HG02798 (cell line): ENCODE measurements at regions not wholly inside any gene's neighbourhood (a gene's known extent, or its start where the extent isn't known, plus 50 kb on each side); places are given as distances from the start of the nearest gene placed in this dataset.
"Not testable (repeated sequence)": the region's sequence is repeated elsewhere in the genome, so short reads cannot be mapped to it uniquely, and the experiment has no call there.

Experiments used
- ATAC-seq: cut with Tn5 transposase; IDR thresholded peaks from one replicate; pipeline ENCODE4 v1.9.1; 2021; ENCODE audit warnings: mild to moderate bottlenecking; ENCODE audit not compliant: unreplicated experiment, poor library complexity

DNA sequence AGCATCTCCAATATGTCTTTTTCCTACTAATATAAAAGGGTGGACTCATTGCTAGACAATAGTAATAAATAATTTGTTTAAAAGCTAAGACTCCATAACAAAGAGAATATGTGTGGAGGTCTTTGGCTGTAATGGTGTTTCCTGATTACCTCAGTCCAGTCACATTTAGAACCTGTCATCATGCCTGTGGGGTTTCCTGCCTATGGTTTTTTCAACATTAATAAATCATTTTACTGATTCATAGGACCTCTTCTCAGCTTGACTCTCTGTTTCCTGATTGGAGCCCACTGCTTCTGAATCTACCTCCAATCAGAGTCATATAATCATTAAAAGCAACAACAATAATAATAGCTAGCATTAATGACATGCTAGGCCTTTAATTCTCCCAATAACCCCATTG, 52.4 kb upstream of the GNAI1 start:
- ATAC-seq: no peak

DNA sequence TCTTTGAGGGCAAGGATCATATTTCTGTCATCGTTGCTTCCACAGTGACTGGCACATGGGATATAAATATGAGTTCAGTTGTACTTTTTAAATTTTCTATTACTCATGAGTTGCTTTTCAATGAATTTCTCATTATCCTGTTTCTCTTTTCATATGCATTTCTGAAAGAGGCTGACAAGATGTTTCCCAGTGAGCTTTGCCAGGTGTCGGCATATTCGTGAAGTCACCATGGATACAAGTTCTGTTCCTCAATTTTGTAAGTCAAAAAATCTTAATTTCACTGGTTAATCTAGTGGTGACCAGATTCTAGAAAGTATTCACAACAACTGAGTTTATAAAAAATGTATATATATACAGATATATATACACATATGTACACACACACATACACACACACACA, 55.7 kb upstream of the GNAI1 start:
- no peak for ATAC-seq

DNA sequence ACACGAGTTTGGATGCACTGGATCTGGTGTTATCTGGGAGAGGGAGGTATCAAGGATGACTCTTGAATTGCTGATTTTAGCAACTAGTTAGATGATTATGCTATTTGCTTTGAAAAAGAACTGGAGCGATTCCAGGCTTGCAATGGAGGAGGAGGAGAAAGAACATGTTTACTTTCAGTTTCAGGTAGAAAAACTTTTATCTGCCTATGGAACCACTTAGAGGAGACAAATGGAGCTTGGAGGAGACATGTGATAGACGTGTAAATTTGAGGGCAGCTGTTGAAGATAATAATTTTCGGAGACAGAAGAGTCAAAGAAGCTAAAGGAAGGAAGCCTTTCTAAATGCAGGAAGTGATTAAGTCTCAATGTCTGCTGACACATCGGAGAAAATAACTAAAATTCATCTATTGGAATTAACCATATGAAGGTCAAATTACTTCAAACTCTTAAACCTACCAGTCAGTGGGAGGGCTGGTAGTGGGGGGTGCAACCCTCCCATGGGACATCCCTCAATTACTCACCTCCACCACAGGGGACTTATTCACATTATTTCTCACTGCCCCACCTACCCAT, 56.4 kb upstream of the GNAI1 start:
- no peak for ATAC-seq

DNA sequence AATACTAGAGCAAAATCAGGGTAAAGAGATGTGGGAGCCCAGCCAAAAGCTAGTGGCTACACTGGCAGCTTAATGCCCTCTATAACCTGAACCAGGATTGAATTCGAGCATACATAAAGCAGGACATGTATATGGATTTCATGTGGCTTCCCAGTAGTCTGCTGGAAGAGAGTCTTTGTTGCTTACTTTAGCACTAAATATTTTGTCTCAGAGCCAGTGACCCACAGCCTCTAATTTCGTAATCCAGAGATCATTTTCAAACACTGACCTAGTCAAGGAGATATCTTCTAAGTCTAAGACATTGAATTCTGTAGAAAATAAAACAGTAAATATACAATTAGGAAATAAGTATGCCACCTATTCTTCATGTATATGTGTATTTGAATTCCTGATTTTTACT, 64.2 kb upstream of the GNAI1 start:
- no peak for ATAC-seq

DNA sequence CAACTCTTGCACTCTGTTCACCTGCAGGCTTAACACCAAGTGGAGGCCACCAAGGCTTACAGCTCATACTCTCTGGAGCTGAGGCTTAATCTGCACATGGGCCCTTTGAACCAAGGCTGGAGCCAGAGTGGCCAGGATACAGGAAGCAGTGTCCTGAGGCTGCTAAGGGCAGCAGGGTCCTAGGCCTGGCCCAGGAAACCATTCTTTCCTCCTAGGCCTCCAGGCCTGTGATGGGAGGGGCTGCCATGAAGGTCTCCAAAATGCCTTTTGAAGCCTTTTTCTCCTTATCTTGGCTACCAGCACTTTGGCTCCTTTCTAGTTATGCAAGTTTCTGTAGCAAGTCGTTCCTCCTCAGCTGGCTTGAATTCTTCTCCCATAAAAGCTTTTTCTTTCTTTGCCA, 68.0 kb upstream of the GNAI1 start:
- no peak for ATAC-seq

DNA sequence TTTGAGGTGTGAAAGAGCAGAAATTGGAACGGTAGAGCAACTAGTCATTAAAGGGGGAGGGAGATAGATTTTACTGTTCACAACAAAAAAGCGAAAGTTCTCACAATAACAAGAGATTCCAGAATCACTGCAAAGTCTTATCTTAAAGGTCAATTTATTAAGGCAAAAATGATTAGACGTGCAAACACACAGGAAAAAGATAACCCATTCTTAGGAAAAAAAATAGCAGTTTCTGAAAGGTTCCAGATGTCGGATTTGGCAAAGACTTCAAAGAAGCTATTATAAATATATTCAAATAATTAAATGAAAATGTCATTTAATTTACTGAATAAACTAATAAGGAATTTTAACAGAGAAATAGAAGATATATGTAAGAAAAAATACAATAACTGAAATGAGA, 70.8 kb upstream of the GNAI1 start:
- ATAC-seq: no peak

DNA sequence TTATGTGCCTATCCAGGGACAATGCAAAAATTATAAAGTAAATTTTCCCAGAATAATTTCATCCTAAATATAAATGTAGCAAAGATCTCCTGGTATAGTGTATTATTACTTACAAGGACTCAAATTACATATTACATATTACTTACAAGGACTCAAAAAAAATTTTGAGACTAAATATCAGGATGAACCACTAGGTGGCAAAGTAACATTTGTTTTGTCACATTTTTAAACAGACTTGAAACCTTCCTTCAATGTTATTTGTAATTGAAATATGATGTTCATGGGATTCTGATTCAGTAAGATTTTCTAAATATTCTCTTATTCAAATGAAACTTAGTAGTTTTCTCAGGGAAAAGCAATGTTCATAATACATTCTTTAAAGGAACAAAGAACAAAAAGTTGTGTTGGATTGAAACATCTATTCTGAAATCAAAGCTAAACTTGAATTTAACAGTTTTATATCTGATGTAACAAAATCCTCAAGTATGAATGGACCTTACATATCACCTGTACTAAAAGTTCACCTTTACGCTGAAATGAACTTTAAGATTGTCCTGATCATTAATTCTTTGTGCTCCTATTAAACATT, 74.3 kb upstream of the GNAI1 start:
- ATAC-seq: no peak

DNA sequence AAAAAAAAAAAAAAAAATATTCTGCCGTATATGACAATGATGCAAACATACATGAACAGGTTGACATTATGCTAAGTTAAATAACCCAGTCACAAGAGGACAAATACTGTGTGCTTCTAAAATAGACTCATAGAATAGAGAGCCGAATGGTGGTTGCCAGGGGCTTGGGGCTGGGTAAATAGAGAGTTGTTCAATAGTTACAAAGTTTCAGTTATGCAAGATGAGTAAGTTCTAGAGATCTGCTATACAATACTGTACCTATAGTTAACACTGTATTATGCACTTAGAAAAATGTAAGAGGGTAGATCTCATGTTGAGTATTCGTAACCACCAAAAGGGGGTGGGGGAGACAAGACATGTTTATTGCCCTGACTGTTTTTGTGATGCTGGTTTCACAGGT, 77.1 kb upstream of the GNAI1 start:
- no peak for ATAC-seq

DNA sequence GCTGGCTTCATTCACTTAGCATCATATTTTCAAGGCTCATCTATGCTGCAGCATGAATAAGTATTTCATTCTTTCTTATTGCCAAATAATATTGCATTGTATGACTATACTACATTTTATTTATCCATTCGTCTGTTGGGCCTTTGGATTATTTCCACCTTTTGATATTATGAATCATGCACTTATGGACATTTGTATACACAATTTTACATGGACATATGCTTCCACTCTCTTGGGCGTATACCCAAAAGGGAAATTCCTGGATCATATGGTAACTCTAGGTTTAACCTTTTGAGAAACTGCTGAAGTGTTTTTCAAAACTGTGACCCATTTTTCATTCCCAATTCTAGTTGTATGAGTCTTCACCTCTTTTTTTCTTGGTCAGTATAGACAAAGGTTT, 80.3 kb upstream of the GNAI1 start:
- ATAC-seq: no peak

DNA sequence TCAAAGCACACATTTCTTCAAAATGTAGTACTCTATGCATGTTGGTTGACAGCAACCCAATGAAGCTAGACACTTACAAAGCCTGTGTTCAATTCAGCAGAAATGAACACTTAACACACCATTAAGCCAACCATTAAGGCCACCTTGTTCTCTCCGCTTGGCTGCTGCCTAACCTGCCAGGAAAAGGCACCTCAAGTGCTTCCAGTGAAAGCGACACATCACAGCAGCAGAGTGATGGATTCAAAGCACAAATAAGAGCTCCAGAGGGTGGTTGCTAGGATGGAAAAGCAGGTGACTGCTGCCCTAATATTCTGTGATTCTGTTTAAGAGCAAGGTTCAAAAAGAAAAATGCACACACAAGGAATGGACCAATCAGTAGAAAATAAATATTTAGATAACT, 81.5 kb upstream of the GNAI1 start:
- no peak for ATAC-seq

DNA sequence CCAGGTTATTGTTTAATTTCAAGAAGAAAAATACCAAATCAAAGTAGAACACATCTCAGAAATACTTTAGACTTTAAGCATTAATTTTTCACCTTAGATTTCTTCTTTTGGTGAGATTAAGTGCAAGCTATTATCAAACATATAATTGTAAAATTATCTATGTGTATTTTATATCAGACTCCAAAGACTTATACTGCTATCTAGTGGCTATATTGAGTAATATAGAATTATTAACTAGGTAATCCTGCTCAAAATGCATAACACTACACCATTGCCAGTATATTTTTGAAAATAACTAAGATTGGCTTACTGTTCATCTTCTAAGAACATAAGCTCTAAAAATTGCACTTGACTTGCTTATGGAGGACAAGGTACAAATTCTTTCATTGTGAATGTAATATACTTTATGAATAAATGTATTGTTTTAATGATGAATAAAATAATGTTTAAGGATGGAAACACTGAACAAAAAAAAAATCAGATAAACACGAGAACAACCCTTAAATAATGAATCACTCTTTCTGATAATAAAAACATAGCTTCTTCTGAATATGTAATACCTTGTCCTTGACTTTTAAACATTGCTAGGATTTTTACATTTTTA, 86.7 kb upstream of the GNAI1 start:
- no peak for ATAC-seq

DNA sequence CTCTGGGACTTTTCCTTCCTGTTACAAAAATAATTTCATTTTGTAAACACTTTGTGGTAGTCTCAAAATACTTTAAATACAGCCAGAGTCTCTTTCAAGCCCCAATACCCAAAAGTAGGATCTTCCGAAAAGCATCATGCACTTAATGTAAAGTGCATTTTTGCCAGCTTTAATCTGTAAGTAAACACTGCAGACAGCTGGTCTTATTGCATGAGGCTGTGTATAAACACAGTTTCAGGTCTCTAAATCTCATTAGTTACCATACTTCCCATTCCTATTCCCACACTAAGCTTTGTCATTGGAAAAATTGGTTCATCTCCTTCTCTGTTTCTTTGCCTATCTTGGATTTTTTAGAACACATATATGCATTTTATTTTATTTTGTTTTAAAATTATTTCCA, 87.6 kb upstream of the GNAI1 start:
- no peak for ATAC-seq

DNA sequence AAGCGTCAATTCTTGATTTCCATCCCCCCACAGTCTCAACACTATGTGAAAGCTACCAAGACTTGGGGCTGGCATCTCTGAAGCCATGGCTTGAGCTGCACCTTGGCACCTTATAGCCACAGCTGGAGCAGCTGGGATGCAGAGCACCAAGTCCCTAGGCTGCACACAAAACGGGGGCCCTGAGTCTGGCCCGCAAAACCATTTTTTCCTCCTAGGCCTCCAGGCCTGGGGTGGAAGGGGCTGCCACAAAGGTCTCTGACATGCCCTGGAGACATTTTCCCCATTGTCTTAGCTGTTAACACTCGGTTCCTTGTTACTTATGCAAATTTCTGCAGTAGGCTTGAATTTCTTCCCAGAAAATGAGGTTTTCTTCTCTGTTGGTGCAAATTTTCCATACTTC, 89.8 kb upstream of the GNAI1 start:
- no peak for ATAC-seq

DNA sequence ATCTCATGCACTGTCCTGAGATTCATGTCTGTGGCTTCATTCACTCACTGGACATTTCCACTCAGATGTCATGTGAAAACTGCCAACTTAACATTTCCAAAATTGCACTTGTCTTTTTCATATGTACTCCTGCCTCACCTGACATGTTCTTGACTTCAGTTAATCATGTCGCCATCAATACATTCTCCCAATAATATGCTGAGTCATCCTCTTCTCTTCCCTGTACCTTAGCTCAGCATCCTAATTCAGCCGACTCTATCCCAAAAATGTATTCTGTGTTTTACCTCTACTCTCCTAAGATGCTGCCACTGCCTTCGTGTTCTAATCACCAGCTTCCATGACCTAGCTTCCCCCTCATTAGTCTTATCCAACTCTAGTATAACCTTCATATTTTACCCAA, 93.9 kb upstream of the GNAI1 start:
- no peak for ATAC-seq

DNA sequence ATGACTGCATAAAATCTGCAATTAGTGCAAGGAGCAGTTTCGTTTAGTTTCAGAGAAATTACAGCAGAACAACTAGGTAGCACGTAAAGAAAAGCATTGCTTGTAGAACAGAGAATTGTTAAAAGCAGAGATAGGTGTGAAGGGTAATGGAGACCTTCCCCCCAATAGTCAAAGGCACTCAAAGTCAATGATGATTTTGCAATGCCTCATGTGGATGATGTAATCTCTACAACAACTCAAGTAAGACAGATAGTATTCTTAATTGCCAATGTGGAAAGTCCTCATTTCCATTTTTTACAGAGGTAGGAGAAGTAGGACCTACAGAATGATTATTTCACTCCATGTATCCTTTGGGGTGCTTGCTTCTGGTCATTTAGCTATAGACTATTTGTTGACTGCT, 94.3 kb upstream of the GNAI1 start:
- ATAC-seq: no peak

DNA sequence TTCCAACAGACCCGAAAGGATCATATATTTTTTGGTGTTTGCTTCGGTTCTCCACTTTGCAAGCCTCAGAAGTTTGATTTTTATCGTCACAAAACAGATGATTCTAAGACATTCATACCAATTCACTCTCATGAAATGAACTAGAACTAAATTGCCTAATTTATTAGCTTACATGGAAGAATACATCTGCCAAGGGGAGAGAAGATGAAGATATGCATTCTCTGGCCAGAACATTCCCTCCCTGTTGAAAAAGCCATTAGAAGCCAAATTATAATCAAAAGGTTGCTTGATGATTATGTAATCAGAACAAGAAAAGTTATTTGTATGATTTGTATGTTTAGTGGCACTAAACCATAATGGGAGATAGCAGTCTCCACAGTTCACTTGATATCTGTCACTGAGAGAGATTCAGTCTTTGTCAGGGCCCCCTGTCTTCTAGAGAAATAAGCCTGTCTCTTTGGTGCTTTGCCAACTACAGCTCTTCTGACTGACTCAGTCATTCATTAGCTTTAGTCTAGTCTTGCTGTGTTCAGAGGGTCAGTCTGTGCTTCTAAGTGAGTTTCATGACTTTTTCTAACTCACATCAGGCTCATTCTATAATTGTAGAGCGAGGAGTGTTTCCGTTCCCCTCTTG, 95.3 kb upstream of the GNAI1 start:
- ATAC-seq: no peak

DNA sequence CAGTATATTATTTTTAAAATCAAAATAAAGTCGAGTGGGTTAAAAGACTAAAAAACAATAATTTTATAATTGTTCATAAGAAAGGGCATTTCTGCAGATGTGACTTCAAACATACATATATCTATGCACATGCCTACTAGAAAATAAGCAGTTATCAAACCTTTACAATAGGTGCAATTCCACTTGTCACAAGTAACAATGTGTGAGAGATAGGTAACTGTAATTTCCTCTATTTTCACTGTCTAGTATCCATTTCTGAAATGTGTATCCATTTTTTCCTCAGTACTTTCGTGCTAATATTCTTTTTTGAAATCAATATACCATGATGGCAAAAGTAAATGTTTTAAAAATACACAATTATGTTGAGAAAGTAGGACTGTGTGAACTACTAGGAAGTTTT, 96.9 kb upstream of the GNAI1 start:
- ATAC-seq: no peak

DNA sequence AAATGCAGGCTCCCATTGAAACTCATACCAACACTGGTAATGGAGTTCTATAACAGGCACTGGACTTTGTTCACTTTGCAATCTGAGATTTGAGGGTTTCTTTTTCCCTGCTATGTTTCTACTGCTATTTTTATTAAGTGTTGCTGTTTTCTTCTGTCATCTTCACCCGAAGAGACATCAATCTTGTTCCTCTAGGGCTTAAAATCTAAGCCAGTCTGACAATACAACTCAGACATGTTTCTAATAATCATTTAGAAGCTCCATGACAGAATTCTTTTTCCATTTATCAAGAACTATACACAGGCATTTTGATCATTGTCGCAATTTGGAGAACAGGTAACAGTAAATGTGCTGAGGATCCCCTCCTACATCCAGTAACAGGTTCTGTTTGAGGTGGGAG, 98.5 kb upstream of the GNAI1 start:
- ATAC-seq: no peak

DNA sequence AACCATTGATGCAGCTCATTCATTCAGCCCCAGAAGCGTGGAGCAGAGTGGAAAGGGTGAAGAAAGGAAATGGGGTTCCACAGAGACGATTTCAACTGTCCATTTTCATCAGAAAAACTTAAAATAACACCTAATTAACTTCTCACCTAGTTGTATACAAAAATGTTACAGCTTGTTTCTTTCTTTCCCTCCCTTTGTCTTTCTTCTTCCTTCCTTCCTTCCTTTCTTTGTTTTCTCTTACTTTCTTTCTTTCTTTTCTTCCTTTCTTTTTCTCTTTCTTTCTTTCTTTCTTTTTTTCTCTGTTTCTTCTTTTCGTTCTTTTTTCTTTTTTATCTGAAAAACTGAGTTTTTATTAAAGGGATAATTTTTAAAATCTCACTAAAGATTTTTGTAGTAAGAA, 105.9 kb upstream of the GNAI1 start:
- no peak for ATAC-seq

DNA sequence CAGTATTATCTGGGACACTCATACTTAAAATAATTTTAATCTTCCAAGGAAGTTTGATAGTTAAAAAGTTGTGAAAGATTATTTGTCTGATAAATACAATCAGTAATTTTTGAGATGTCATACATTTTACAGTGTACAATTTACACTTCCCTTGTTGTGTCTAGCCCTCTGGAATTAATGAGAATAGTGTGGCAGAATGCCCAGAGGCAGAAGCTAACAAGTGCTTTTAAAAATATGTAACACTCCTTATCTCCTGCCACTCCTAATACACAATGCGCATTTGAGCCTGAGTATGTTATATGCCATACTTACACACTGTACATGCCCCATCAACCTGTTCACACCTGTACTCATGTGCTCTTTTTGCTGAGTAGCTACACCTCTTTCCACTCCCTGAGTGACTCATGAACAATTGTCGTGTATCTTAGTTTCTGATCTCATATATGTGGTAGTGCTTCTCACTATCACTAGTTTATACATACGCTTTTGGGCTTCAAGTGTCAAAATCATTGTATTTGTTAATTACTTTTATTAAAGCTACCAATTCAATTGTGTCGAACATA, 106.9 kb upstream of the GNAI1 start:
- no peak for ATAC-seq

DNA sequence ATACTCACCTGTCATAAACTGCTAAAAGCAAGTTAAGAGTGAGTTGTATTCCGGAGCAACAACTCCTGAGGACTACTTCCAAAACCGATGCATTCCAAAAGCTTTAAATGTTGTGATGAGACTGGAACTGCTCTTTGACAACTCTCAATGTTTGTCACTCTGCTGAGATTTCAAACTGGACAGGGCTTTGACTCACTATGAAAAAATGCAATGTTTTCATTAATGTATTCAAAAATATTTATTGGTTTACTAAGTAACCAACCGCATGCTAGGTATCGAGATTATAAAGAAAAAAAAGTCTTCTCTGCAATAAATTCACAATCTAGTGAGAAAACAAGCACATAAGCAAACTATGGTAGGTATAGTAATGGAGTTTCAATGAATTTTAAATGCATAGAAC, 107.9 kb upstream of the GNAI1 start:
- no peak for ATAC-seq

DNA sequence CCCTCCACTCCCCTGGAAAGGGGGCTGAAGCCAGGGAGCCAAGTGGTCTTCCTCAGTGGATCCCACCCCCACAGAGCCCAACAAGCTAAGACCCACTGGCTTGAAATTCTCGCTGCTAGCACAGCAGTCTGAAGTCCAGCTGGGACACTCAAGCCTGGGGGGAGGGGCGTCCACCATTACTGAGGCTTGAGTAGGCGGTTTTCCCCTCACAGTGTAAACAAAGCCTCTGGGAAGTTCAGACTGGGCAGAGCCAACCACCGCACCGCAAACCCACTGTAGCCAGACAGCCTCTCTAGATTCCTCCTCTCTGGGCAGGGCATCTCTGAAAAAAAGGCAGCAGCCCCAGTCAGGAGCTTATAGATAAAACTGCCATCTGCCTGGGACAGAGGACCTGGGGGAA, 114.4 kb upstream of the GNAI1 start:
- ATAC-seq: not testable (repeated sequence)
